ENCODE measurements at regions not wholly inside any gene's neighbourhood (a gene's known extent, or its start where the extent isn't known, plus 50 kb on each side); places are given as distances from the start of the nearest gene placed in this dataset.

GRCh38 chr2:177038787-177039484, 173.7 kb upstream of the HNRNPA3 start:
- TF ChIP-seq CTCF (IDR thresholded peaks at IDR 0.05) (no peak), TCF7L2 (IDR thresholded peaks at IDR 0.05; ENCODE audit: low read depth, low read length) (no peak), POLR2AphosphoS5 (IDR thresholded peaks at IDR 0.05; ENCODE audit: low read depth, low read length) (no peak), SIN3A (IDR thresholded peaks at IDR 0.05; ENCODE audit: borderline replicate concordance, insufficient read depth, low read depth, low read length) (no peak)
- TF ChIP-seq, protein P1, sequence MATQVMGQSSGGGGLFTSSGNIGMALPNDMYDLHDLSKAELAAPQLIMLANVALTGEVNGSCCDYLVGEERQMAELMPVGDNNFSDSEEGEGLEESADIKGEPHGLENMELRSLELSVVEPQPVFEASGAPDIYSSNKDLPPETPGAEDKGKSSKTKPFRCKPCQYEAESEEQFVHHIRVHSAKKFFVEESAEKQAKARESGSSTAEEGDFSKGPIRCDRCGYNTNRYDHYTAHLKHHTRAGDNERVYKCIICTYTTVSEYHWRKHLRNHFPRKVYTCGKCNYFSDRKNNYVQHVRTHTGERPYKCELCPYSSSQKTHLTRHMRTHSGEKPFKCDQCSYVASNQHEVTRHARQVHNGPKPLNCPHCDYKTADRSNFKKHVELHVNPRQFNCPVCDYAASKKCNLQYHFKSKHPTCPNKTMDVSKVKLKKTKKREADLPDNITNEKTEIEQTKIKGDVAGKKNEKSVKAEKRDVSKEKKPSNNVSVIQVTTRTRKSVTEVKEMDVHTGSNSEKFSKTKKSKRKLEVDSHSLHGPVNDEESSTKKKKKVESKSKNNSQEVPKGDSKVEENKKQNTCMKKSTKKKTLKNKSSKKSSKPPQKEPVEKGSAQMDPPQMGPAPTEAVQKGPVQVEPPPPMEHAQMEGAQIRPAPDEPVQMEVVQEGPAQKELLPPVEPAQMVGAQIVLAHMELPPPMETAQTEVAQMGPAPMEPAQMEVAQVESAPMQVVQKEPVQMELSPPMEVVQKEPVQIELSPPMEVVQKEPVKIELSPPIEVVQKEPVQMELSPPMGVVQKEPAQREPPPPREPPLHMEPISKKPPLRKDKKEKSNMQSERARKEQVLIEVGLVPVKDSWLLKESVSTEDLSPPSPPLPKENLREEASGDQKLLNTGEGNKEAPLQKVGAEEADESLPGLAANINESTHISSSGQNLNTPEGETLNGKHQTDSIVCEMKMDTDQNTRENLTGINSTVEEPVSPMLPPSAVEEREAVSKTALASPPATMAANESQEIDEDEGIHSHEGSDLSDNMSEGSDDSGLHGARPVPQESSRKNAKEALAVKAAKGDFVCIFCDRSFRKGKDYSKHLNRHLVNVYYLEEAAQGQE (IDR thresholded peaks at IDR 0.05; ENCODE audit: insufficient read depth in 1 of 2, low read depth in 2 of 2, low read length in 1 of 2): no peak
